Fibroblast of skin of left quadriceps (primary cell): ENCODE measurements at regions not wholly inside any gene's neighbourhood (a gene's known extent, or its start where the extent isn't known, plus 50 kb on each side); places are given as distances from the start of the nearest gene placed in this dataset.

Experiments used
- DNase-seq, 2 experiments: peaks; one replicate each; pipeline ENCODE4 v3.0.0-alpha.2; 2013; ENCODE audit warnings: low read depth in 2 of 2

DNA sequence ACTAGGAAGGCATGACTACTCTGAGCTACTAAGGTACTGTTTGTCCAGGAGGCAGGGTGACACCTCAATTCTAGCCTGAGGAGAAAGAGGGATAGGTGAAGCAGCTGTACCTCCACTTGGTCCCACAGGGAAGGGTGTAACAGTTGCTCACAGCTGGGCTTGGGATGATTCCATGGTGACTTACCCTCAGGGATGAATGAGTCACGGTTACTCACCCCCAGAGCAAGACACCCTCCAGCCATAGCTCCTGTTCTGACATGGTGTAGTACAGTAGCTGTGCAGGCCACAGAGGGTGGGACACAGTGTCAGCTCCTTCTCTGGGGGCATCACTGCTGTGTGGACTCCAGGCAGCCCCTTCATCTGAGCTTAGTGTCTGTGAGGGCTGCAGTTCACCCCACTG is 868.6 kb upstream of the SEMA6D start:
- peak; percentile 22 to 28 for DNase-seq

DNA sequence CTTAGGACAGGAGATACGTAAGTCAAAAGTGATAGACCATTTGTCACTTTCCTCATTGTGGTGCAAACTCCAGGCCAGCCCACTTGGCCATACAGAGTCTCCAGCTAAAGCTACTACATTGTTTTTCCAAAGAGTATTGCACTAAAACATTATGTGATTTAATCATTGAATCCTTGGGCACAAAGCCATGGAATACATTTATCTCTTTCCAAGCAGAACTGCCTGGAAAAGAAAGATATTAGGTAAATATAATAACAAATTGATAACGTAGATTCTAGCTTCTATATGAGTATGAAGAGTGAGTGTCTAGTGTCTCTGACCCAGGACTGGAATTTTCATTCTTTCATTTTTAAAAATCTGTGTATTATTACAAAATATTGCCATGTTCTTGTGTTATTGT is 863.7 kb upstream of the SEMA6D start:
- no peak for DNase-seq

DNA sequence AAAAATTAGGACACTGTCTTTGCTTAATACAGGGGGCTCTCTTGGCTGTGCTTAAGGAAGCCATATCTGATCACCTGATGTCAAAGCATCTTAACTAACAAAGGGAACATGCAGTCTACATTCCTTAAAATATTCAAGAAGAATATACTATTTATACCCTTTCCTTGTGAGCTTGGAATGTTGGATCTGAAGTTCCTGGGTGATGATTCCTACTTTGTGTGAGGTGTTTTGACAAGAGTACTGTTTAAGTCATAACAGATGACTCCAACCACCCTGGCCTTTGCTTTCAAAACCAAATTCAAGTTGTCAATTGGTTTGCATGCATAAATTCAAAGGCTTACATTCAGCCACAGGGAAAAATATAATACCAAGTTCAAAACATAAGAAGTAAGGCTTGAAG is 862.7 kb upstream of the SEMA6D start:
- no peak for DNase-seq

DNA sequence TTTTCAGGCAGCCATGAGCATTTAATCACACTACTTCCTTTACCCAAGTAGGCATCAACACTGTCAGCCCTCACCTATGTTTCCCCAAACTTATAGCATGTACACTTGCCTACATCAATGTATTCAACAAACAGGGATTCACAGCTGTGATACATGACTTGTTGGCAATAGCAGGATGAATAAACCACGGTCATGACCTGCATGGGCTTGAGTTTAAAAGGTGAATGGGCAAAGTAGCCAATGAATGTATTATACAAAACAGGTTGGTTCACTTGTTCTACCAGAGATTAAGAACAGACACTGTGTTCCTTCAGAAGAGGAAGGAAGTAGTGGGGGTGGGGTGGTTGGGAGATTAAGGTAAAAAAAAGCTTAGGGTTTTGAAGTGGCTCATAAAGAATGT is 861.9 kb upstream of the SEMA6D start:
- no peak for DNase-seq

DNA sequence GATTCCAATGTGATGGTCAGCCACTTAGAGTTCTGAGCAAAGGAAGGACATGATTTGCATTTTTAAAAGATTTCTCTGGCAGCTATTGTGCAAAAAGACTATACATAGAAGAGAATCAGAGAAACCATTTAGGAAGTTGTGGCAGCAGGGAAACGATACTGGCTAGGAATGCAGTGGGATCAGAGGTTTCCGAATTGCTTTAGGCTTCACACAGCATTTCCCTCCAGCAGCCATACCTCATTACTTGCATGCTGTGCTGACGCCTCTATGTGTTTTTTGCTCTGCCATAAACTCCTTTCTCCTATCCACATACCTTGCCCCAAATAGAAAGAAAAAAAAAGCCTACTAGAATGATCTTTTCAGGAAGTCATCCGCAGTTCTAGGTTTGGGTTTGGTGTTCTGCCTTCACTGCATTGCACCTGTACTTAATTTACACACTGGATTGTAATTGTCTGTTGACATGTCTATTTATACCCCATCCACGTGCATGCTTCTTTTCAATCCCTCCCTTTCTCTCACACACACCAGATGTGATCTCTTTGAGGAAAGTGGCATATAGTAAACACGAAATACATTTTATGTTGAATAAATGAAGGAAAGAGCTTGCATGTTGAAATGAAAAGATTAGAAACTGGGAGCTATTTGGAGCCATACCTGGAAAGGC is 860.3 kb upstream of the SEMA6D start:
- DNase-seq: no peak

DNA sequence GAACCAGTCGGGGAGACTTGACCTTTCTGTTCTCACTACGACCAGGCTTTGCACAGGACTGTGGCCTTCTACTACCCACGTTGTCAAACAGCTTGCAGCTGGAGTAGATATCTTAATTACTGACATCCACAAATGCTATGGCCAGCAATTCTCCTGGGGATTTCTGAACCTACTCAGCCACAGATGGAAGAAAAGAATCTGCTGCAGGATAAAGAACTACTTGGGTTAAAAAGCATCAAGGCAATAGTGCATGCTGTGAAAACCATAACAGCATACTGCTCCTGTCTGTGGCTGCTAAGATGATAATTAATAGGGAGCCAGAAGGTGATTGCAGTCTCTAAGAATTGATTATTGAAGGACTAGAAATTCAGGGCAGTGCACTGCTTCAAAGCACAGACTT is 859.2 kb upstream of the SEMA6D start:
- no peak for DNase-seq

DNA sequence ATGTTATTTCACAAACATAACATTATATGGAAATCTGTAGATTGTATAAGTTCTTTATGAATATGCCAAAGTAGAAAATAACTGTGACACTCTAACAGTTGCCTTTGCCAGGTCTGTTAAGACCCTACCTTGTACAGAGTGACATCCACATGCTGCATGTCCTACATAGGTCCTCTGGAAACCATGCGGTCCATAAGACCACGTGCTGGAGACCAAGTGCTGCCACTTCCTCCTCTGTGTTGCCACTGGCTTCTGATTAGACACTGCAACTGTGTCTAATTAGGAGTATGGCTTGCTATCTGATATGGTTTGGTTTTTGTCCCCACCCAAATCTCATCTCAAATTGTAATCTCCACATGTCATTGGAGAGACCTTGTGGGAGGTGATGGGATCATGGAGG is 855.5 kb upstream of the SEMA6D start:
- no peak for DNase-seq

DNA sequence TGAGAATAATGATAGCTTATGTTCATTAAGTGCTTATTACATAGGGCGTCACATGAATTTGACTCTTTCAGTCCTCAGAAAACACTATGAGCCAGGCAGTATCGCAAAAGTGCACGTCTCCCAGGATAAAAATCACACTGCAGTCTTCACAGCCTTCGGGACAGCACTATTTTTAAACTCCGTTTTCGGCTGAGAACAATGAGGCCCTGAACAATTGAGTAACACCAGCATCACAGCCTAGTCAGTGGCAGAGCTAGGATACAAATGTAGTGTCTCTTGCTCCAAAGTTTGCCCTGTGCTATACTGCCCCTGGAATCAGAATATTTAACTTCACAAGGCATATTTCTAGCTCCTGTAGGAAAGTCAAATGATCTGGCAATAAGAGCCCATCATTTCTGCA is 852.1 kb upstream of the SEMA6D start:
- DNase-seq: no peak

DNA sequence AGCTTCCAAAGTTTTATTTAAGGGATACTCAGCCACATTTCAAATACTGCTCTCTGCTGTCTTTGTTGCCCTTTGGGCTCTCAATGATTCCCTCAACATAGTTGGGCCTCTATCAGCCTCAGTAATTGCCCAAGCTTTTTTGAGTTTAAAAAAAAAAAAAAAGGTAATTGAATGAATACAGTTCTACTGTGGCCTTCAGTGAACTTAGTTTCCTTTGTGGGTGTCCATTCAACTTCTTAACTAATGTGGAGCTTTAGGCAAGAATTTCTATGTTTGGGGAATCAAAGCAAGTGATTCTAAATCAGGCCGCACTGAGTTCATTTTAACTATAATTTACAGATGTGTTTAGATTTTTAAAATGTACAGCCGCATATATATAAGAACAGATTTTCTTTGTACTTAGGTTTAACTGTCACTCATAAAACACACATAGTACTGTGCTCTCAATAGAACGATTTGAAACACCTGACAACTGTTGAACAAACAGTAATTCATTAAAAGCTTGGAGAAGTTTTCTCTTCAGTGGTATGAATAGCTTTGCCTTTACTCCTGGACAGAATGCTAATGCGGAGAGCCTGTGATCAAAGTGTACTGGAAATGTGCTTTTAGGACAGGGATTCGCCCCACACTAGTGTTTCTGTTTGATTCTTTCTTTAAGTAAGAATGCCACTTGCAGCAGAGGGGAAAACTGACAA is 844.9 kb upstream of the SEMA6D start:
- DNase-seq: no peak

DNA sequence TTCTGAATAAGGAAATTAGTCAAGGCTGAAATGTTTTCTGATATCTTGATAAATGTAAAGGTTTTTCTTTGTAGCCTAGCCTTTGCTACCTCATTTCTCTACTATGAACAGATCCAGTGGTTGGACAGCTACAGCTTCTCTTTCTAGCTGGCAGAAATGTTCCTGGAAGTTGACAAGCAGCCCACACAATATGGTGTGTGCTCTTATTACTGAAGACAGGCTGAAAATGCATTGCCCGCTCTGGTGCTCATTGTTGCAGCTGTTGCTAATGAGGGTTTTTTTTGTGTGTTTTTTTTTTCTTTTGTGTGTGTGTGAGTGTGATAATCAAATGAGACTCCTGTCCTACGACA is 844.3 kb upstream of the SEMA6D start:
- no peak for DNase-seq

DNA sequence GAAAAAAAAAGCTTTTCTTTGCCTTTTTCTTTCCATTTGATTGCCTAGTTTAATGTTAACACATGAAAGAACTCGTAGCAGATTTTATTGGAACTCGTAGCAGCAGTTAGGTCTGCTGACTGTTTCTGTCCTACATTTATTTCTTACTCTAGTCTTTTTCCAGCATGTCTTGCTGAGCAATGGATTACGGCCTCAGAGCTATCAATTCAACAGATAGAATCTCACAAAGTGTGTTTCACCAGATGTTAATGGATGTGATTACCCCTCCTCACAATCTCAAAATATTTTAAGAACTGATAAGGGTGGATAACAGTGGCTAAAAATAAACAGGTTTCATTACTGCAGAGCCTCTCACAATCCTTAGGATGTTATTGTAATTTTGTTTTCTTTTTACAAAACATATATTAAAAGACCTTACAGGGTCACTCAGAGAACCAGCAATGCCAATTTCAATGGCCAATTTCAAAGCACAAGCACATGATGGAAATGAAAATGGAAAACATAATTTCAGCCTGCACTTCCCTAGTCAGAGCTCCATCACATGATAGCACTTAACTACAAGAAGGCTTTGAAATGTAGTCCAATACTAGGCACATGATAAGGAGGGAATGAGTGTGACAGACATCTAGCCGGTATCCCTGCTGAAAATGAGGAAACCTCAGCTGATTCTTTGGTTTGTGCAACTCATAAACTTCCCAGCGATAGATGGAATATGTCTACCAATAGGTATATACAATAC is 838.1 kb upstream of the SEMA6D start:
- DNase-seq: no peak

DNA sequence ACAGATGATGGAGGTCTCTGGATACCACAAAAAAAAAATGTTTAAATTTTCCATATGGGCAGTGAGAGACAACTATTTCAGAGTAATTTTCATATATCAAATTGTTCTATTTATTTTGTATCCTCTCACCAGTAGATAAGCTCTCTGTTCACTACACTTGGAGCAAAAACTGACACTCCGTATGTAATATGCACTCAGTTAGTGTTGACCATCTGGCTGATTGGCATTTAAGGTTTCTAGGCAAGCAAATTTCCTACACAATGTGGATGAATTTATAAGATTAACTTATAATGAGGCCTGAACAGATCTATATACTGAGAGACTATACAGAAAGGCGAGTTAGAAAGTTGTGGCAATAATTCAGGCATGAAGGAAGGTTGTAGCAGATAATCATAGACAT is 836.5 kb upstream of the SEMA6D start:
- no peak for DNase-seq

DNA sequence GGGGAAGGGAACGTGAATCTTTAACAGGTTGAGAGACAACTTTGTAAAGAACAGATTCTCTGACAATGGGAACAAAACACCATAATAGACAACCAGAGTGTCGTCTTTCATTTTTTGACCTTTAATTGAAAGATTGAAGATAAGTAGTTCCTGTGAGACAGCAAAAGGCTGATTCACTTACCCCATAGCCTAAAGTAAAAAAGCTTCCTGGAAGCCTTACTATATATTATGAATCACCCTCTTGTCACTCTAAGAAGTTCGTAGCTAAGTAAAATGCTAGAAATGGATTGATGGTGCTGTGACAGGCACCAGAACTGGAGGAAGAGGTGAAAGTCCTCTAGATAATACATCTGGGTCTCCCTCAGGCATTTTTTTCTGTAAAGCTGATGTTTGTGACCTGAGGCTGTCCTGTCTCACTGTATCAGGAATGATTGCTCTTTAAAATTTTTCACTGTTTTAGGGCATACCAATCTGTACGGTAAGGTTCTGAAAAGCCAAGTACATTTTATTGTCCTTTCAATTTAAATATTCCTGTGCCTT is 824.6 kb upstream of the SEMA6D start:
- no peak for DNase-seq

DNA sequence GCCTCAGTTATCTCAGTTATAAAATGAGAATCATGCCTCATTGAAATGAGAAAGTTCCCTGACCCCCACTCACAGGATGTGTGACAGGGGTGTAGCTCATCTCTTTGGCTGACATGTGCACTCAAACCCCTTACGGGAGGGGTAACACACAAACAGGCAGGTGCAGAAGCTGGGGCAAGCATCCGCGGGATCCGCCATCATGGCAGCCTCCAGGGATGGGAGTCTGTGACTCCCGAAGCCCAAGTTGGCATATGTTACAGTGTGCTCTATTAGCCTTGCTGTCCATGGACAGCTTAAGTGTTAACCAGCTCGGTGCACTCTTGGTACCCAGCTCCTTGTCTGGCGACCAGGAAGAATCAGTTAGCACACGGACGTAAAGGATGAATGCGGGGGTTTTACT is 822.7 kb upstream of the SEMA6D start:
- DNase-seq: no peak

DNA sequence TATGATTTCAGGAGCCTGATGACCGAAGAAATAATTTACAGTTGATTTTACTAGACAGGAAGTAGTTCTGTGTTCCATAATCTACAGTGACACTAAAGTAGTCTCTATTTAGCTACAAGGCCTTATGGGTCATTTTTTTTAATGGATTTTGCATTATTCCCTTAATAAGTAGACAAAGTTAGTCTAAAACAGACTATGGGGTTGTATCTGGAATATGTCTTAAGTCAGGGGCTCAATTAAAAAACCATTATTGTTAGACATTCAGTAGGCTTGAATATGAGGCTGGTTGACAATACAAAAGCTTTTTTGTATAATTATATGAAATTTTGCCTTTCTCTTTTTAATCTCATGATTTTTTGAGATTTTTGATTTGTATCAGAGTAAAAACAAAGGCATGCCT is 820.0 kb upstream of the SEMA6D start:
- no peak for DNase-seq

DNA sequence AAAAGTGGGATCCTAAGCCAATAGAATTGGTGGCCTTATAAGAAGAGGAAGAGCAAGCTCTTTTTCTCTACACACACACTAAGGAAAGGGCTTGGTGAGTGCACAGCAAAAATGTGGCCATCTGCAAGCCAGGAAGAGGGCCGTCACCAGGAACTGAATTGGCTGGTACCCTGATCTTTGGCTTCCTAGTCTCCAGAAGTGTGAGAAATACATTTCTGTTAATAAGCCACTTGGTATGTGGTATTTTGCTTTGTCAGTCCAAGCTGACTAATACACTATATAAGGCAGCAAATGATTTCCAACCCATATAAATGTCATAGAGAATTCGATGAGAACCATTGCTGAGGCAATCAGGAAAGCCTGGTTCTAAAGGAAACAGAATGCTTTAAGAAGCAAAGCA is 816.3 kb upstream of the SEMA6D start:
- DNase-seq: peak; percentile 9 to 14

DNA sequence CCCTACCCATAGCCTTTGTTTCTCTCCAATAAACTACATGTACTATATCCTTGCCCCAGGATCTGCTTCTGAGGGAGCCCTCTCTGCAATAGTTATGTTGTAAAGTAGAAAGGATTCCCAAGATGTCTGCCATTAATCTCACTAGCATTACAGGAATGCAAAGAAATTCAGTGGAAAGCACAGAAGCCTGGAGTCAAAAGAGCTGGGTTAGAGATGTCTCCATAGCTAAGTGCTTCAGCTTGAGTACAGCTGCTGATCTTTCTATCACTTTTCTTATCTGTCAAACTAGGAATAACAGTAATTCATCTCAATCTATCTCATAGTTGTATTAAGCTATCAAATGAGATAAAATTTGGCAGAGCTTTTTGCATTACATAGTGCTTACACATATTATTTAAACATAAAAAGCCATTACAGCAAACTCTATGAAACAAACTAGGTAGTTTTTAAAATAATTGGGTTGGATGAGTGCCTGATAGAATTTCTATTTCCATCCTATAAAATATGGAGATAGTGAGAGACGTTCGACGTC is 799.5 kb upstream of the SEMA6D start:
- DNase-seq: no peak

DNA sequence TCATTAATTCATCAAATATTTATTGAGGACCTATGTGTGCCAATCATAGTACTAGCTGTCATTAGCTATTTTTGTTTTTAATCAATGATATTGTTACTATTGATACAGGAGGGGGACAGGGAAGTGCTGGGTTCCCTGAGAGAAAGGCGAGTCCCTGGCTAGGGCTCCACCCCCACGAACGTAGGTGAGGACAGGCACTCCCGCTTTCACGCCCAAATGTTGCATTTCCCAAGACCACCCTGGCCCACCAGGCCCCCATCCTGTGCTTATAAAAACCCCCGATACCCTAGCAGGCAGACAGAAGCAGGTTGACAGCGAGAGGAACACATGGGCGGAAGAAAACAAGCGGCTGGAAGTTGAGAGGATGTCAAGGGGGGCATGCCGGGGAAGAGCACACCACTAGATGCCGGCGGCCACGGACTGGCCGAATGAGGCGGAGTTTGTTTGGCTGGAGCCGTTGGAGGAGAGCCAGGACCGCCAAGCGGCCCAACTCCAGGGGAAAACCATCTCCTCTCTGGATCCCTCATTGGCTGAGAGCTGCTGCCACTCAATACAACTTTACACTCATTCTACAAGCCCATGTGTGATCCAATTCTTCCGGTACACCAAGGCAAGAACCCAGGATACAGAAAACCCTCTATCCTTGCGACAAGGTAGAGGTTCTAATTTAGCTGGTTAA is 798.7 kb upstream of the SEMA6D start:
- DNase-seq: no peak

DNA sequence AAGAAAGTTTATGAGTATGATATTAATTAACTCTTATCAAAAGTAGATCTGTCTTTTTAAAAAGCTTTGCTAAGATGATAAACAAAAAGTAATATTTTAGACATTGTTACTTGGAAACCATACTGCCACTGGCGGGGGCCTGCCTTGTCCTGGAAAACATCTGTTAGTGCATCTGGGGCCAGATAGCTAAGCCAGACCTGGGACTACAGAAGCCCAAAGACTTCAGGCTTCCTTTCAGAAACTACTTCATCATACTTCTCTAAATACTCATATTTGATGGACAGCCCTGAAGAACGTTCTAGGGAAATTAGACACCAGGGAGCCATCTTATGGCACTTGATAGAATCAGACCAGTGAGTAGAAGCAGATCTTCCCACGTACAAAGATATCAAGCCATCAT is 795.4 kb upstream of the SEMA6D start:
- DNase-seq: no peak

DNA sequence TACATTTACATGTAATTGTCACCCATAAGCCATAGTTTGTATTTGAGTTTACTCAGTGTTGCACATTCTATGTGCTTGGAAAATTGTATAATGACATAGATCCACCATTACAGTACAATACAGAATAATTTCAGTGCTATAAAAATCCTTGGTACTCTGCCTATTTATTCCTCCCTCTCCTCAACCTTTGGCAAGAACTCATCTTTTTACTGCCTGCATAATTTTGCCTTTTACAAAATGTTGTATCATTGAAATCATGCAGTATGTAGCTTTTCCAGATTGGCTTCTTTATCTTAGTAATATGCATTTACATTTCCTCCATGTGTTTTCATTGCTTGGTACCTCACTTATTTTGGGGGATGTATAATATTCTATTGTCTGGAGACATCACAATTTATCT is 786.9 kb upstream of the SEMA6D start:
- no peak for DNase-seq

DNA sequence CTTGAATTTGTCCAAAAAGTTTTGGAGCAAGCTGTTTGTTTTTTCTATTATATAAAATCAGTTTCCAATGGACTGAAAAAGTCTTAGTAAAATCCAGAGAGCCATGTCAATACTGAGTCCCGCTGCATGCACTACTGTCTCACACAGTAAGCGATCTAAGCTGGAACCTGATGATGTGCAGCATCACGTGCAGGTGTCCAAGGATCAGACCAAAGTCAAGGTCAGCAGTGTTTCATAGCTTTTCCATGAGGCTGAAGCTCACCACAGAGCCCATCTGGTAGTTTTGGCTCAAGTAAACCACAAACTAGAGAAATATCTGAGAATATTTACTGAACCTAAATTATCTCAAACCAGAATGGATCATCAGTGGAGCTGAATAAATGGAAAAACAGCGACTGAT is 784.0 kb upstream of the SEMA6D start:
- DNase-seq: no peak

DNA sequence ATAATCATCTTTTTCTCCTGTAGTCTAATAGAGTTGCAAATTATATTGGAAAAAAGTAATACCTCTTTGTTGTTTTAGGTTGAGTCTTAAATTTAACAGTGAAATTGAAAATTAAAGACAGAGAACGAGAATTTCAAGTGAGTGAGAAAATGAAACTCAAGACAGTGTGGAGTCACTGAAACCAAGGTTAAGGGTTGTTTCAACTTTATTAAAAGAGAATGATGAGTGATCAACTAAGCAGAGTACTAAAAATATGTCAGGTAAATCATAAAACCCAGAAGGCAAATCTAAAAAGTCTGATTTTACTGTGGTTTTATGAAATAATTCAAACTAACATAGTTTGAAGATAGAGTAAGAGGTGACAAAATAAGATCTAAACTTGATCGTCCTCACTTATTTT is 782.5 kb upstream of the SEMA6D start:
- no peak for DNase-seq
